HEK293T (cell line): ENCODE measurements at regions not wholly inside any gene's neighbourhood (a gene's known extent, or its start where the extent isn't known, plus 50 kb on each side); places are given as distances from the start of the nearest gene placed in this dataset.

Experiments
- CTCF ChIA-PET: fragments of 350-600 bp; formaldehyde crosslinking; extraction: SDS; loops from one replicate; lab custom pipeline; 2021; ENCODE audit warnings: antibody characterized with exemption, inconsistent platforms; lab: Yijun Ruan, JAX
- POLR2A ChIA-PET: fragments of 350-600 bp; formaldehyde crosslinking; extraction: SDS; loops from one replicate; lab custom pipeline; 2020; ENCODE audit warnings: antibody characterized with exemption, inconsistent platforms; lab: Yijun Ruan, JAX
- DNase-seq: peaks from one replicate; pipeline ENCODE4 v3.0.0; 2012; ENCODE audit warnings: mixed read lengths; ENCODE audit errors: extremely low spot score
- ARNT ChIP-seq: fragments of 450-650 bp; IDR thresholded peaks from 2 replicates; pipeline ENCODE4 v1.6.1; 2017; ENCODE audit warnings: mild to moderate bottlenecking
- BHLHE40 ChIP-seq: fragments of 450-650 bp; IDR thresholded peaks from 2 replicates; pipeline ENCODE4 v1.6.1; 2016; ENCODE audit warnings: mild to moderate bottlenecking, moderate library complexity, borderline replicate concordance
- CTBP1 ChIP-seq: fragments of 450-650 bp; IDR thresholded peaks from 2 replicates; pipeline ENCODE4 v1.6.1; 2016; ENCODE audit warnings: borderline replicate concordance
- ELF4 ChIP-seq: fragments of 450-650 bp; IDR thresholded peaks from 2 replicates; pipeline ENCODE4 v1.6.1; 2017; ENCODE audit warnings: antibody characterized with exemption
- FOXA1 ChIP-seq: fragments of 450-650 bp; IDR thresholded peaks from 2 replicates; pipeline ENCODE4 v1.6.1; 2016; ENCODE audit warnings: mild to moderate bottlenecking
- FOXK2 ChIP-seq: fragments of 450-650 bp; IDR thresholded peaks from 2 replicates; pipeline ENCODE4 v1.6.1; 2016; ENCODE audit warnings: mild to moderate bottlenecking
- FOXM1 ChIP-seq: fragments of 450-650 bp; IDR thresholded peaks from 2 replicates; pipeline ENCODE4 v1.6.1; 2017; ENCODE audit warnings: mild to moderate bottlenecking, borderline replicate concordance
- HDGF ChIP-seq: fragments of 450-650 bp; IDR thresholded peaks from 2 replicates; pipeline ENCODE4 v1.6.1; 2017; ENCODE audit warnings: antibody characterized with exemption, borderline replicate concordance
- L3MBTL2 ChIP-seq: fragments of 450-650 bp; conservative IDR thresholded peaks from 2 replicates; pipeline ENCODE4 v1.6.1; 2016; ENCODE audit warnings: mild to moderate bottlenecking
- LEF1 ChIP-seq: fragments of 450-650 bp; IDR thresholded peaks from 2 replicates; pipeline ENCODE4 v1.6.1; 2017; ENCODE audit warnings: mild to moderate bottlenecking, borderline replicate concordance
- NFRKB ChIP-seq: fragments of 450-650 bp; IDR thresholded peaks from 2 replicates; pipeline ENCODE4 v1.6.1; 2016; ENCODE audit warnings: mild to moderate bottlenecking, moderate library complexity
- SP1 ChIP-seq: fragments of 450-650 bp; IDR thresholded peaks from 2 replicates; pipeline ENCODE4 v1.6.1; 2017
- SUZ12 ChIP-seq: fragments of 450-650 bp; IDR thresholded peaks from 2 replicates; pipeline ENCODE4 v1.6.1; 2016; ENCODE audit warnings: mild to moderate bottlenecking
- TARDBP ChIP-seq: fragments of 450-650 bp; IDR thresholded peaks from 2 replicates; pipeline ENCODE4 v1.6.1; 2016
- ZNF384 ChIP-seq: fragments of 450-650 bp; IDR thresholded peaks from 2 replicates; pipeline ENCODE4 v1.6.1; 2016
- TF ChIP-seq, protein P1 (sequence below): fragments of 450-650 bp; IDR thresholded peaks from 2 replicates; pipeline ENCODE4 v1.6.1; 2016

DNA sequence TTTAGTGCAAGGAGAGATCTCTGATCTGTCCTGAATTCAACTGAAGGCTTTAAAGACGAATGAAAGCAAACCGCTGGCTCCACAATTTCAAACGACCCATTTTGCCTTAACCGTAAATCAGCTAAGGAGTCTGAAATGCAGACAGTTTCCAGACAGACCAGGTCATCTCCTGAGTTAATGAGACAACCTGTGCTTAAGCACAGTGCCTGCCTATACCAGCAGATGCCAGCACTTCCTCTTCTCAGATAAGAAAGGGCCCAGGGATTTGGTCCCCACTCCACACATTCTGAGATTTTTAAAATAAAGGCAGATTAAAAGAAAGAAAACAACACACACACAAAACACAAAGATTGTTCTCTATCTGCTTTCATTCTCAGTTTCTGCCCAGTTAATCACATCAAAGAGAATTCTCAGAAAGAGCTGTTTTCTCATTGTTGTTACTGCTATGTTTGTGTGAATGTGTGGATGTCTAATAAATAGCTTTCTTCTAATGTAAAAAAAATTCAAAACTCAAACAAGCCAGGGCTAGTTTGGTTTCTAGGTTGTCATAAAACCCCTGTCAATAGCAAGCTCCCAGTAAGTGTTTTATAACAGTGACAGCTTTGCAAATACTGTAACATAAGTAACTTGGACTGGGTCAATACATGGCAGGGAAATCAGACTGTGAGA is 157.7 kb upstream of the SLC24A2 start:
- ChIA-PET CTCF (no interaction called here), POLR2A (interaction anchor here (0.7 kb wide), 1 partner anchor 13 kb away, joined by 3 read pairs; no protein-coding TSS in a partner anchor)
- DNase-seq = peak; percentile 42

DNA sequence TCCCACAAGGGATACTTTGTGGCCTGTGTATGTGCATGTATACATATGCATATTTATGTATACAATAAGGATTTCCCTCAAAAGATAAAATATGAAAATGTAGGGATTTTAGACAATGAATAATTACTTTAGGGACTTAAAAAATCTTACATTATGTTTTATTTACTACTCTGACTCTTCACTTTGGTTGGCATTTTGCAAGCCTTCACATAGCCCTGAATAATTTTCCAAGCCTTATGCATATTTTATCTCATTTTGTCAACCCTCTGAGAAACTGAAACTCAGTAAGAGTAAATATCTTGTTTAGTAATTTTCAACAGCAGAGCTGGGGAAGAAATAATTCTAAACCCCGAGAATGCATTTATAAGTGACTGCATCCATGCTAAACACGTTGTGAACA is 153.0 kb upstream of the SLC24A2 start:
- POLR2A ChIA-PET = no interaction called here
- no peak for TF ChIP-seq L3MBTL2
- no peak for TF ChIP-seq NFRKB
- no peak for TF ChIP-seq FOXM1
- no peak for TF ChIP-seq TARDBP
- TF ChIP-seq, protein P1, sequence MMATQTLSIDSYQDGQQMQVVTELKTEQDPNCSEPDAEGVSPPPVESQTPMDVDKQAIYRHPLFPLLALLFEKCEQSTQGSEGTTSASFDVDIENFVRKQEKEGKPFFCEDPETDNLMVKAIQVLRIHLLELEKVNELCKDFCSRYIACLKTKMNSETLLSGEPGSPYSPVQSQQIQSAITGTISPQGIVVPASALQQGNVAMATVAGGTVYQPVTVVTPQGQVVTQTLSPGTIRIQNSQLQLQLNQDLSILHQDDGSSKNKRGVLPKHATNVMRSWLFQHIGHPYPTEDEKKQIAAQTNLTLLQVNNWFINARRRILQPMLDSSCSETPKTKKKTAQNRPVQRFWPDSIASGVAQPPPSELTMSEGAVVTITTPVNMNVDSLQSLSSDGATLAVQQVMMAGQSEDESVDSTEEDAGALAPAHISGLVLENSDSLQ = no peak
- TF ChIP-seq LEF1 = no peak
- TF ChIP-seq FOXA1 = no peak
- no peak for TF ChIP-seq CTBP1
- TF ChIP-seq ARNT = no peak
- TF ChIP-seq ZNF384 = no peak
- no peak for TF ChIP-seq ELF4
- TF ChIP-seq SUZ12 = no peak
- TF ChIP-seq BHLHE40 = no peak
- TF ChIP-seq HDGF = no peak
- no peak for TF ChIP-seq FOXK2
- no peak for TF ChIP-seq SP1
- CTCF ChIA-PET = no interaction called here
- DNase-seq = no peak

More for the DNA sequence above, 157.7 kb upstream of the SLC24A2 start:
- TF ChIP-seq, protein P1 = peak; percentile 51; the same call in 1 of the 2 replicates
- no peak for TF ChIP-seq FOXM1

DNA sequence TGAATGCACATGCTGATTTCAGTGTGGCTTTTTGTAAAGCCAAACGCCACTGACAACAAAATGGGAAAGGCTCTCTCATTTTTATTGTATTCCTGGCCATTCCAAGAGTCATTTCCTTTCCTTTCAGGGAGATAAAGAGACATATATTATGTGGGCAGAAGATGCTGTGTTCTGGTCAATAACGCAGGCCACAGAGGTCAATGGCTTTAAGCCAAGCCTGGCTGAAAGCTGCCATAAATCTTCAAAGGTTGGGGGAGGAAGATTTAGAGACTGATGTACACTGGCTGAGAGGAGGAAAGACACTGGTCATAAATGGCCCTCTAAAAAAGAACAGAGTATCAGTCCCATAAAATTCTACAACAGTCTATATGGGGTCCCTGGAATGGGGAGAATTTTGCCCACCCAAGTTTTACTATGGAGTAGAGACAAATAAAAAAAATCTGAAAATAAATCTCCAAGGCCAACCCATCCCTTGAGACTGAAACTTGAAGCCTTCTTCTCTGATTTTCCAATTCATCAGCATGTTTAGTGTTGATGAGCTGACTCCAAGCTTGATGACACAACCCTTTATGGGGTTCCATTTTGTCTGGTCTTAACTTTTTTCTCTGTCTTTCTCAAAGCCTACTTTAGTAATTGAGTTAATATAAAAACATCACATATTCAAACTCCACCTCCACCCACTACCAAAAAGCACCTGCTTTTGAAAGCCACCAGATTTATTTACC is 152.1 kb upstream of the SLC24A2 start:
- DNase-seq = no peak
- POLR2A ChIA-PET = no interaction called here
- no peak for TF ChIP-seq SP1
- TF ChIP-seq, protein P1 = peak; percentile 75
- CTCF ChIA-PET = interaction anchor here (0.5 kb wide), 1 partner anchor 189 kb away, joined by 3 read pairs; no protein-coding TSS in a partner anchor

DNA sequence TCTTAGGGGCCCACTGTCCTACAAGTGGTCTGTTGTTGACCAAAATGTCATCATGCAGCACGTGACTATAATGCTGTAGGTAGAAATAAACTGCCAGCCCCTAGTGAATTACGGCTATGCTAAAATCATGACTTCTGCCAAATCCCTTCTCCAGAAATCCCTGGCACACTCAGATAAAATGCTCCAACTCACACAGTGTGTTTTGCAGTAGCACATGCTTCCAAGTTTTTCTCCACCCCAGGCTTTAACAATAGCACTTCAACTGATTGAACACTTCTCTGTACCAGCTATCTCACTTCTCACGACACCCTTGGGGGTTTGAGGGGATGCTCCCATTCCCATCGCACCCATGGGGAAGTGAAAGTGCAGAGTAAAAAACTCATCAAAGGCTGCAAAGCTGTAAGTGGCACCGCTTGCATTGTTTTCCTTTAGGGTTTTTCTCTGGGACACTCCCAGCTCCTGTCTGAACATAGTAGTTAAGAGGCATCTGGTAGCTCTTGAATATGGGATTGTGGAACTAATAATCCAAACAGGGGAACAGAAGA is 151.0 kb upstream of the SLC24A2 start:
- ChIA-PET CTCF (interaction anchor here (1.0 kb wide), 2 partner anchors 469 to 475 kb away, joined by 3 read pairs; no protein-coding TSS in a partner anchor), POLR2A (no interaction called here)
- DNase-seq = no peak
- TF ChIP-seq, protein P1 = no peak
- TF ChIP-seq FOXA1 (no peak), FOXM1 (no peak), L3MBTL2 (no peak), HDGF (no peak), ELF4 (no peak), SP1 (no peak), TARDBP (no peak), FOXK2 (no peak), LEF1 (no peak), SUZ12 (no peak)

DNA sequence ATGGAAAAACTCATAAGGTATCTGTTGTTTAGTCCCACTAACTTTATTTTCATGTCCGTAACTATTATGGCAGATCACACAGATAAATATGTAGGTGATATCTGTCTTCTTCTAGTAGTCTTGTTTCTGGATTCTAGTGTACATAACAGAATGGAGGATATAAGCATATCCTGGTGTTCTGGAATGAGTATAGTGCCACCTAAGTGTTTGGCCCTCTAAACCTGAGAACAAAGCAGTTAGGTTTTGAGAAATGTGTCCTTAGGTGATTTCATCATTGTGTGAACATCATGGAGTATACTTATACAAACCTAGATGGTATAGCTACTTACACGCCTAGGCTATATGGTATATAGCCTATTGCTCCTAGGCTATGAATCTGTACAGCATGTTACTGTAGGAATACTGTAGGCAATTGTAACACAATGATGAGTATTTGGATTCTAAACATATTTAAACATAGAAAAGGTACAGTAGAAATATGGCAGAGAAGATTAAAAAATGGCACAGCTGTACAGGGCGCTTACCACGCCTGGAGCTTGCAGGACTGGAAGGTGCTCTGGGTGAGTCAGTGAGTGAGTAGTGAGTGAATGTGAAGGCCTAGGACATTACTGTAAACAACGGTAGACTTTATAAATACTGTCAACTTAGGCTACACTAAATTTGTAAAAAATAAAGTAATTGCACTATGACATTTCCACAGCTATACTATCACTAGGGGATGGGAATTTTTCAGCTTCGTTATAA is 150.3 kb upstream of the SLC24A2 start:
- CTCF ChIA-PET = interaction anchor here (1.0 kb wide), 2 partner anchors 468 to 474 kb away, joined by 3 read pairs; no protein-coding TSS in a partner anchor
- DNase-seq = no peak
- TF ChIP-seq L3MBTL2 (no peak), ZNF384 (no peak), LEF1 (no peak), FOXA1 (no peak), HDGF (no peak), CTBP1 (no peak), TARDBP (no peak), SUZ12 (no peak), NFRKB (no peak), BHLHE40 (no peak), ARNT (no peak), FOXK2 (no peak), SP1 (no peak), FOXM1 (no peak)
- TF ChIP-seq, protein P1 = no peak
- POLR2A ChIA-PET = no interaction called here
